Motor neuron (in vitro differentiated cells): ENCODE measurements at regions not wholly inside any gene's neighbourhood (a gene's known extent, or its start where the extent isn't known, plus 50 kb on each side); places are given as distances from the start of the nearest gene placed in this dataset.
A peak's percentile ranks its signal among the peaks of the same experiment; 100 is the strongest.

Experiments used
- ATAC-seq, 8 experiments: fragments of 200-7000 bp; cut with Tn5 transposase; replicated peaks in 6 of 8; 2 replicates each; pipeline ENCODE4 v1.8.0; 2021; ENCODE audit warnings: mild to moderate bottlenecking in 8 of 8, moderate library complexity in 8 of 8
- H3K27ac ChIP-seq, 2 donors: fragments of 250-450 bp; sonication (Bioruptor Pico); 2 replicates each; pipeline ENCODE4 v1.9.0; 2021; ENCODE audit warnings: antibody characterized with exemption in 2 of 2, mild to moderate bottlenecking in 2 of 2, moderate library complexity in 1 of 2
- H3K4me1 ChIP-seq, 2 donors: fragments of 250-450 bp; sonication (Bioruptor Pico); replicated peaks in 1 of 2; 2 replicates each; pipeline ENCODE4 v1.6.1; 2021; ENCODE audit warnings: antibody characterized with exemption in 2 of 2, mild to moderate bottlenecking in 2 of 2, moderate library complexity in 1 of 2
- H3K4me3 ChIP-seq, 5 donors: fragments of 250-450 bp; sonication (Bioruptor Pico); 2 replicates each; pipeline ENCODE4 v1.9.0; 2021; ENCODE audit warnings: antibody characterized with exemption in 5 of 5, mild to moderate bottlenecking in 5 of 5, moderate library complexity in 4 of 5
- WGBS, 10 experiments: fragments of 450-650 bp; shearing (Covaris generic); methylation state at CpG; one replicate each; pipeline ENCODE4 v1.0.0; 2022; 5-methylcytosine and 5-hydroxymethylcytosine counted together
- in situ Hi-C, 9 experiments: fragments of 400-800 bp; cut with MboI; loops; one replicate each; pipeline ENCODE4 v1.15.0; 2021; ENCODE audit warnings: low sequenced_read_pairs in 9 of 9, low pct_unique_long_range_greater_than_20kb in 2 of 9; ENCODE audit not compliant: unreplicated experiment in 9 of 9

DNA sequence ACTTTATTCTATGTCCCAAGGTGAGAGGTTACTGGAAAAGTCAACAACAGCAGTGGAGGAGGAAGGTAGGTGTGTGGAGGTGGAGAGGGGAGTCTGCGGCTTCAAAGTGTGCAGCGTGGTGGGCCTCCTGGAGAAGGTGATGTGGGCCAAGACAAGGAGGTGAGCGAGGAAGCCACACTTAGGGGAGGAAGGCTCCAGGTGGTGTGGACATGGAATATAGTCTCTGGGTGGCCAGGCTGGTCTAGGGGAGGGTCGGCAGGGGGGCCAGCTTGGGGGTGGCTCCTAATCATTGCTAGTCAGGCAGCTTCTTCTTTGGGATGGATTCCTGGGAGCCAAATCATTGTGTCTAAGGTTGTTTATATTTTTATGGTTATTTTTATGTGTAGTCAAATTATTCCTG lies 111.5 kb upstream of the CDH4 start:
- peaks cover 18% of the 10 kb centered on the region in 2 donors for H3K4me1 ChIP-seq
- H3K4me3 ChIP-seq: no peak overlapping the region
- no peak for ATAC-seq
- in situ Hi-C loops: no loop called here
- no peak overlapping the region for H3K27ac ChIP-seq
- 60 to 100% (median 70%) methylated on average over 1 to 2 of the region's 4 CpGs; no CpG with 5 or more reads in 6 of the 10 experiments for WGBS, 10 experiments

DNA sequence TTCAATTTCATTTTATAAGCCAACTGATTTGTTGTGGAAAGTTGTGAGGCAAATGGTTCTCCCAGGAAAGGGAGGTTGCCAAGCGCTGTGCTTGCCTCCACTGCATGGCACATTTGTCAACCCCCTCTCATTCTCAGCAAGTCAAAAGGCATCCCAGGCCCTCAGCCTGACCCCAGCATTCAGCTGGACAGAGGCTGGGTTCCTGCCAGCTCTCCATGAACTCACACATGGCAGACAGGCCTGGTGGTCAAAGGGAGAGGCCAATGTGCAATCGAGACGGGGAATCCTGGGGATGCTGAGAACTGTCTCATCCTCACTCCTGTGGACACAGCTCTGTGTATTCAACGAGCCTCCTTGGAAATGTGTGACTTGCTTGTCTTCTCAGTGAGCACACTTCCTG lies 106.0 kb upstream of the CDH4 start:
- 0 to 68% (median 43%) methylated on average over 1 to 3 of the region's 4 CpGs; no CpG with 5 or more reads in 4 of the 10 experiments for WGBS, 10 experiments
- peak in 4 of 8 experiments; percentile 36 to 98 (median 92) for ATAC-seq
- Histone ChIP-seq H3K27ac (no peak overlapping the region), H3K4me3 (no peak overlapping the region), H3K4me1 (peaks cover 0 to 5% of the 10 kb centered on the region in 2 donors)
- in situ Hi-C loops: no loop called here

DNA sequence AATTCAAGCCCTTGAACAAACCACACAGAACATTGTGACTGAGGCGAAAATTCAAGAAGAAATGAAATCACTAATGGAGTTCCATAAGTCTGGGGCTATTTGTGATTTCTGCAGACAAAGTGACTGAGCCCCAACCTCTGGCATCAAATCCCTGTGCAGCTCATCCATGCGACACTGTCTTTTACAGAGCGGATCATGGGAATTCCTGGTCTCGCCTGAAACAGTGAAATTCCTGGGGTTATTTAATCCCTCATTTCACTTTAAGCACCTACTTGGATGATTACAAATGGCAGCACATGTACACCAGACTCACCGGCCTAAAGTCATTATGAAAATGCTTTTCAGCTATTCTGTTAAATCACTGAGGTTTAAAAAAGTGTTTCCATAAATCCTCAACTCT lies 102.4 kb upstream of the CDH4 start:
- in situ Hi-C loops: no loop called here
- H3K4me1 ChIP-seq: peaks cover 0 to 5% of the 10 kb centered on the region in 2 donors
- no peak for ATAC-seq
- H3K4me3 ChIP-seq: no peak overlapping the region
- WGBS, 10 experiments: 10 to 84% (median 59%) methylated on average over 2 to 5 of the region's 5 CpGs; no CpG with 5 or more reads in 2 of the 10 experiments
- H3K27ac ChIP-seq: no peak overlapping the region

DNA sequence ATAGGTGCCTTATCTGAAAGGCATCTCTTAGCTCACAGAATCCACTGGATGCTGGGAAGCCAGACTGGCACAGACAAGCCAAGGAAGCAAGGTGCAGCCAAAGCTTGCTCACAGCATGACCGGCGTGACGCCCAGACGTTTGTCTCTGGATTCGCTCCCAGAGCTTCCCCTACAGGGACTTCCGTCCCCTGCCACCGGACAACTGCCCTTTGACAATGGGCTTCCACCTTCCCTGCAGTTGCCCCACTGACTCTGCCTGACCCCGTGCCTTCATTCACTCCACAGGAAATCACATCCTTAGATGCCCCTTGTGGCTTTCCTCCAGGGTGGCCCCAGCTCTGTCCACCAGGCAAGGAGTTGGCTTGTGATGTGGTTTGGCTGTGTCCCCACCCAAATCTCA lies 94.8 kb upstream of the CDH4 start:
- Histone ChIP-seq H3K4me1 (peaks cover 4 to 9% of the 10 kb centered on the region in 2 donors), H3K4me3 (no peak overlapping the region), H3K27ac (no peak overlapping the region)
- no peak for ATAC-seq
- in situ Hi-C loops: no loop called here
- WGBS, 10 experiments: 50 to 100% (median 90%) methylated on average over 1 to 8 of the region's 8 CpGs; no CpG with 5 or more reads in 5 of the 10 experiments

DNA sequence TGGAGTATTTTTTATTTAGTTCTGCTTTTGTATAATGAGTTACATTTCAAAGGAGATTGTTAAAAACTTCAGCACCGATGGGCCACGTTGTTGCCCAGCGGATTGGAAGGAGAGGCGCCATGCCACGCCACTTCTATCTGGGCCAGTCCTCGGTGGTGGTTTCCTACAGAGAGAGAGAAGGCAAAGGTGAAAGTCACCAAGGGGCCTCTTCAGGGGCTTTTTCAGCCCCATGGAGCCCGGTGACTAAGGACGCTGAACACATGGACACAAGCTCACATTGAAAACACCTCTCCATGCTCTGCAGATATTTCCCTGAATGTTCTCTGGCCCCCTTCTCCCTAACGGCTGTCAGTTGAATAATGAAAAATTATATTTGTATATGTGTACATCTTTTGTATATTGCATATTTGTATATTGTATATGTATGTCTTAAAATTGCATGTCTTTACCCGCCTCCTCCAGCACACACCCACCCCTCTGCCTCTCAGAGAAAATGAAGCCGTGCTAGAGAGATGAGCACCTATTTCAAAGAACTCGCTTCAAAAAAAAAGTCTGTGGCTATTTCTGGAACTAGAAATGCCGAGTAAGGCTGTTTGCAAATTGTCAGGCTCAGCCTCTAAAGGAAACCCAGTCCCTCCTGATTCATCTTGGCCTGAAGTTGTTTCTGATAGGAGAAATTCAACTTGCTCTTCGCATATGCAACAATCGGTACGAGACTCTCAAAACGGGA lies 91.9 kb upstream of the CDH4 start:
- no peak overlapping the region for H3K4me3 ChIP-seq
- H3K4me1 ChIP-seq: peaks cover 4 to 14% of the 10 kb centered on the region in 2 donors
- in situ Hi-C loops: no loop called here
- ATAC-seq: peak in 5 of 8 experiments; percentile 52 to 90 (median 84)
- H3K27ac ChIP-seq: no peak overlapping the region
- 12 to 100% (median 59%) methylated on average over 2 to 16 of the region's 17 CpGs for WGBS, 10 experiments

DNA sequence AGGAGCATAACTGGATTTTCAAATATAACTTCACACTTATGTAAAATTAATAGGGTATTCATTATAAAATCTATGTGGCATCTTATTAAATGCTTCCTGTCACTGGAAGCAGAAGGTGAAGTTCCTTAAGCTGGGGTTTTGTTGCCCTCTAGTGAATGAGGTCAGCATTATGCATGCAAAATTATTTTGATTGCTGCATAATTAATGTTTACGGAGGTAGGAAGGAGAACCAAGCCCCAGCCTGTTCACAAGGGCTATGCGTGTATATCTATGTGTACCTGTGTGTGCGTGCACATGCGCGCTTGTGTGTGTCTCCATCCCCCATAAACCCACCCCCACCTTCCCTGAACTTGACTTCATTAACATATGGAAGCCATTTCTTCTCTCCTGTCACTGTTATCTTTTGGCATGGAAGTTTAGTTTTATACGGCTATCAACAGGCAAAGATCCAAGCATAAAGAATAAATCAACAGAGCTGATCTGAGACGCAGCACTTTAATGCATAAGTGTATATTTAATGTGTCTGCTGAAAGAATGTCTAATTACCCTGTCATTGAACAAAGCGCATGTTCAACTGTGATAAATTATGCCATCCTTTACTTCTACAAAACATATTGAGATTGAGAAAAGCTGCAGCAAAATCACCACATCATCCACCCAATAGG lies 90.2 kb upstream of the CDH4 start:
- Histone ChIP-seq H3K27ac (no peak overlapping the region), H3K4me3 (no peak overlapping the region), H3K4me1 (peaks cover 4 to 14% of the 10 kb centered on the region in 2 donors)
- 0 to 100% (median 50%) methylated on average over 1 to 5 of the region's 8 CpGs; no CpG with 5 or more reads in 1 of the 10 experiments for WGBS, 10 experiments
- in situ Hi-C loops: no loop called here
- peak in 3 of 8 experiments; percentile 17 to 73 (median 55) for ATAC-seq

DNA sequence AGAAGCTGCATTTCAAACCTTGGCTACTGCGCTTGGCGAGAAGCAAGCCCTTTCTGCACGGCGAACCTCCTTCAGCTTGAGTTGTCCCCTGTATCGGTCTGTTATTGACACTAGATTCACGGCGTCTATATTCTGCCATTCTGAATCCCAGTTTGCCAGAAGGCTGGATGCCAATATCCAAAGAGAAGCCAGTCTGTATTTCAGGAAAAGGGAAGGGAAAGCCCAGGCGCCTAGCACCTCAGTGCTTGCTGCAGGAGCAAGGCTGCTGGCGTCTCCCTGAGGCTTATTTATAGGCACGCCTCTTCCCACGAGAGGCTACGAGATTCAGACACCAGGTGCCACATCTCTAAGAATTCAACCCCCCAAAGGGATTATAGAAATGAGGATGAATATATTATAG lies 89.6 kb upstream of the CDH4 start:
- in situ Hi-C loops: no loop called here
- Histone ChIP-seq H3K27ac (no peak overlapping the region), H3K4me1 (peaks cover 4 to 14% of the 10 kb centered on the region in 2 donors), H3K4me3 (no peak overlapping the region)
- no peak for ATAC-seq
- 25 to 100% (median 70%) methylated on average over 1 to 11 of the region's 12 CpGs; no CpG with 5 or more reads in 2 of the 10 experiments for WGBS, 10 experiments

DNA sequence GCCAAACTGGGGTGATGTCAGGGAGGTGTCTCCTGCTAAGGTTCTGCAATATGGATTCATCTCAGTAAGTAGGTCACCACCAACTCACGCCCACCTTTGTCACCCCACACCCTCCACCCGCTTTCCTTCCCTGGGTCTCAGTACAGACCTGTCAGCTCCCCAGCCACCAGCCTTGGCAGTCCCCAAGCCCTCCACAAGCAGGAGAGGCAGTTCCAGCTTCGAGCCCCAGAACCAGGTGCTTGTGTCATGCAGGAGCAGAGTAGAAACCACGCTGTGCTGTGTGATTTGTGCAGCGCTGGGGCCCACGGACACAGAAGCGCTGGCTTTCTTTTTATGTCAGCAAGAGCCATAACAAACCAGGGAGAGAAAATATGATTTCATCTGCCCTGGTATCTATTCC lies 89.0 kb upstream of the CDH4 start:
- Histone ChIP-seq H3K4me3 (no peak overlapping the region), H3K4me1 (peaks cover 4 to 14% of the 10 kb centered on the region in 2 donors), H3K27ac (no peak overlapping the region)
- 60 to 100% (median 86%) methylated on average over 1 to 4 of the region's 7 CpGs; no CpG with 5 or more reads in 4 of the 10 experiments for WGBS, 10 experiments
- ATAC-seq: peak in 1 of 8 experiments; percentile 35
- in situ Hi-C loops: no loop called here

DNA sequence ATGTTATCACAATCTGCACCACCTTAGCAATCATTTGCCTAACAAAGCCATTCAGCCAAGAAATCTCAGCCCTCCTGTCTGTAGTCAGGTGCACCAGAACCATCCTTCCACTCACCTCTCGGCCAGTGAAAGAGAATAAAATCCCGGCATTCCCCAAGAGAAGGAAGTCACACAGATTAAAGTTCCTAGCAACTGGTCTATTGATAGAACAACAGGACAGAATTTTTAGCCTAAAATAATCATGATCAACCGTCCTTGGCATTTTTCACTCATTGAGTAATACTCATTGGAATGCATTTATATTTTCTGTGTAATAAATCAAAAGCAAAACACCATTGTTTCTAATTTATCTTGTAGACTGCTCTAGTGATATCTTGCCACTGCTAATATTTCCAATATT lies 85.7 kb upstream of the CDH4 start:
- Histone ChIP-seq H3K27ac (no peak overlapping the region), H3K4me3 (no peak overlapping the region), H3K4me1 (peaks cover 0 to 21% of the 10 kb centered on the region in 2 donors)
- ATAC-seq: peak in 1 of 8 experiments; percentile 29
- in situ Hi-C loops: no loop called here
- 0 to 90% (median 77%) methylated on average over 1 to 3 of the region's 3 CpGs; no CpG with 5 or more reads in 1 of the 10 experiments for WGBS, 10 experiments

DNA sequence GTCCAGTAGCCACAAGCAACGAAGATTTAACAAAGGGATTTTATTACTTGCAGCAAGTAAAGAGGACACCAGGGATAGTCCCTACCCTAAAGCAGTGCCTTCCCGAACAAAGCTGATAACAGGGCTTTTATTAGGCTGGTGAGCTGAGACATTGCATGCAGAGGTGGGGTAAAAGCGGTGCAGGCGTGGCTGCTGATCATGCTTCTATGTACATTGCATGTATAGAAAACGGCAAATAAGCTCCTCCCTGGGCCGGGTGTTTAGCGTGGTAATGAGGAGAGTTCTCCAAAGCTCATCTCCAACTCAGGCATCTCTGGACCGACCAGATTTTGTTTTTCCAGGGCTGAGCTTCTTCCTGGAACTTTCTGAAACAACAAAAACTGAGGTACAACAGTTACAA lies 83.5 kb upstream of the CDH4 start:
- Histone ChIP-seq H3K27ac (no peak overlapping the region), H3K4me3 (no peak overlapping the region), H3K4me1 (peaks cover 0 to 7% of the 10 kb centered on the region in 2 donors)
- in situ Hi-C loops: no loop called here
- WGBS, 10 experiments: 20 to 96% (median 68%) methylated on average over 1 to 8 of the region's 8 CpGs; no CpG with 5 or more reads in 2 of the 10 experiments
- ATAC-seq: no peak

DNA sequence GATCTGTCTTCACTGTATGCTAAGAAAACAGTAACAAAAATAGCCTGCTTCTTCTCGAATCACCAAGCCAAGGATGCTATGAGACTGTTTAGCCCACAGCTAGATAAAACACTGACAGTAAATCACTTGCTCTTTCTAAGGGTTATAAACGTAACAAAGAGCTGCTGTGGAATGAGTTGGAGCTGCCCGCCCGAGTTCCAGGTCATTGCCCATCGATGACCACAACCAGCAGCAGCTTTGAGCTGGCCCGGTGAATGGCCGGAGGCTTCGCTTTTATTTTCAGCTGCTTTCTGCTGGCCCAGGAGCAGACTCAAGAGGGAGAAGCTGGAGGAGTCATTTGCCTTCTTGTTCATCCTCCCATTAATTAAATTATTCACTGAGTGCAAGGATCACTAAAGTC lies 82.2 kb upstream of the CDH4 start:
- in situ Hi-C loops: no loop called here
- ATAC-seq: peak in 4 of 8 experiments; percentile 21 to 74 (median 66)
- no peak overlapping the region for H3K4me3 ChIP-seq
- 0 to 43% (median 7%) methylated on average over 1 to 5 of the region's 8 CpGs; no CpG with 5 or more reads in 2 of the 10 experiments for WGBS, 10 experiments
- no peak overlapping the region for H3K27ac ChIP-seq
- H3K4me1 ChIP-seq: peaks cover 0 to 7% of the 10 kb centered on the region in 2 donors

DNA sequence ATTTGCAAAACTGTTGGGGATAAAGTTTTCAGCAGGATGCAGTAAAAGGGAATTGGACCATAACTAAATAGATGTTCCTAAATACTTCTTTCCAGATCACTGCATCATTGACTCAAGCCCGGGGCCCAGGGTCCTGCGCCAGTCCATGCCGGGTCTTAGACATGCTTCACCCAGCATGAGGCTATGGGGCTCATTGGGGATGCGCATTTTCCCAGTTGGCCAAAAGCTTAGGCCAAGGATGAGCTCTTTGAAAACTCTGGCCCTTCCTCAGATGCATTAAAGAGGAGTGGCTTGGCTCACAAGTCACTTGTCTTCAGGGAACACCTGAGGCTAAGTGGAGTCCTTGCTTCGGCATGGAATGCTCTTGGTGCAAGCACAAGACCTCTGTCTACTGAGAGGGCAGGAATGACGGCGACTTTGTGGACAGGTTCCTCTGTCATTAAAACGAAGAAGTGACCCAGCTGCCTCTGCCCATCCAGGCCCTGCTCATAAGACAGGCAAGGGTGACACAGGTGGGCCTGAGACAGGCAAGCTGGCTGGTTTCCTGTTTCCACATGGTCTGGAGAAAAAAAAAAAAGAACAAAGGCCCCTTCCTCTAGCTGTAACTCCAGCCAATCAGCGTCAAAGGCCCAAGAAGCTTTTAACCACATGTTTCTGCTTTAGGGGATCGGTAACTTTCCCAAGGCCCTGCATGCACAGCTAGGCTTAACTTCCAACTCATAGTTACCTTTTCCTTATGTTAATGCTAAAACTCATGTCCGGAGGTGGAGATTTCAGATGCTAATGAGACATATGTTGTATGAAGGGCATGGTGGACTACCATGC lies 81.4 kb upstream of the CDH4 start:
- 0 to 53% (median 33%) methylated on average over 1 to 10 of the region's 11 CpGs; no CpG with 5 or more reads in 3 of the 10 experiments for WGBS, 10 experiments
- peak in 4 of 8 experiments; percentile 40 to 88 (median 73) for ATAC-seq
- in situ Hi-C loops: no loop called here
- Histone ChIP-seq H3K4me3 (no peak overlapping the region), H3K4me1 (peaks cover 0 to 7% of the 10 kb centered on the region in 2 donors), H3K27ac (no peak overlapping the region)

DNA sequence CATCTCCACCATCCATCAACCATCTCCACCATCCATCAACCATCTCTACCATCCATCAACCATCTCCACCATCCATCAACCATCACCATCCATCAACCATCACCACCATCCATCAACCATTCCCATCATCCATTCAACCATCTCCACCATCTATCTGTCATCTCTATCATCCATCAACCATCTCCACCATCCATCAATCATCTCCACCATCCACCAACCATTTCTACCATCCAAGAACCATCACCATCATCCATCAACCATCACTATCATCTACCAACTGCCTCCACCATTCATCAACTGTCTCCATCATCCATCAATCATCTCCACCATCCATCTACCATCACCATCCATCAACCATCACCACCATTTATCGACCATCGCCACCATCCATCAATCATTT lies 78.8 kb upstream of the CDH4 start:
- in situ Hi-C loops: no loop called here
- no peak overlapping the region for H3K4me3 ChIP-seq
- no peak for ATAC-seq
- H3K4me1 ChIP-seq: peaks cover 2 to 10% of the 10 kb centered on the region in 2 donors
- 40 to 100% (median 89%) methylated on average over 1 to 2 of the region's 2 CpGs; no CpG with 5 or more reads in 2 of the 10 experiments for WGBS, 10 experiments
- H3K27ac ChIP-seq: no peak overlapping the region
